CD8-positive, alpha-beta memory T cell (primary cell): ENCODE measurements at regions not wholly inside any gene's neighbourhood (a gene's known extent, or its start where the extent isn't known, plus 50 kb on each side); places are given as distances from the start of the nearest gene placed in this dataset.

ENCODE experiments used
- CTCF ChIA-PET: fragments of 350-600 bp; sonication (Branson Sonifier 250); formaldehyde crosslinking; loops from one replicate; lab custom pipeline; 2021; ENCODE audit warnings: antibody characterized with exemption; lab: Charles Lee
- POLR2A ChIA-PET: fragments of 350-600 bp; sonication (Branson Sonifier 250); formaldehyde crosslinking; loops from one replicate; lab custom pipeline; 2021; ENCODE audit warnings: antibody characterized with exemption; lab: Charles Lee
- DNase-seq, 5 donors: peaks; one replicate each; pipeline versions ENCODE4 v3.0.0 to v3.0.0-alpha.2; 2020 to 2022; ENCODE audit warnings: mixed read lengths in 1 of 5
- H3K27ac ChIP-seq: one replicate; pipeline ENCODE4 v1.7.0; 2013; ENCODE audit warnings: low read depth, mild to moderate bottlenecking, low read length, moderate library complexity
- H3K27me3 ChIP-seq: 2 replicates; pipeline ENCODE4 v1.7.0; 2013; ENCODE audit warnings: low read length, mild to moderate bottlenecking; ENCODE audit not compliant: insufficient read depth, poor library complexity, severe bottlenecking
- H3K36me3 ChIP-seq: 2 replicates; pipeline ENCODE4 v1.7.0; 2013; ENCODE audit warnings: mild to moderate bottlenecking, low read length, moderate library complexity; ENCODE audit not compliant: insufficient read depth
- H3K4me1 ChIP-seq: 2 replicates; pipeline ENCODE4 v1.7.0; 2013; ENCODE audit warnings: mild to moderate bottlenecking, low read length, moderate library complexity; ENCODE audit not compliant: insufficient read depth
- H3K4me3 ChIP-seq: 2 replicates; pipeline ENCODE4 v1.7.0; 2013; ENCODE audit warnings: mild to moderate bottlenecking, low read length
- H3K9me3 ChIP-seq: 2 replicates; pipeline ENCODE4 v1.7.0; 2013; ENCODE audit warnings: mild to moderate bottlenecking, low read length
- H3K27ac Mint-ChIP-seq, 8 donors: one replicate each; pipeline ENCODE4 v1.8.0; 2020 to 2021; ENCODE audit warnings: mixed read lengths in 8 of 8, mild to moderate bottlenecking in 6 of 8, inconsistent platforms in 3 of 8, moderate library complexity in 3 of 8
- H3K27me3 Mint-ChIP-seq, 2 donors: one replicate each; pipeline ENCODE4 v1.8.0; 2020 to 2021; ENCODE audit warnings: mixed read lengths in 2 of 2, mild to moderate bottlenecking in 1 of 2, moderate library complexity in 1 of 2
- H3K36me3 Mint-ChIP-seq, 3 donors: one replicate each; pipeline ENCODE4 v1.8.0; 2020 to 2021; ENCODE audit warnings: mixed read lengths in 3 of 3, inconsistent platforms in 1 of 3, mild to moderate bottlenecking in 1 of 3
- H3K4me1 Mint-ChIP-seq, 3 donors: one replicate each; pipeline ENCODE4 v1.8.0; 2020 to 2021; ENCODE audit warnings: mixed read lengths in 3 of 3, inconsistent platforms in 1 of 3, mild to moderate bottlenecking in 1 of 3
- H3K4me3 Mint-ChIP-seq, 7 donors: one replicate each; pipeline ENCODE4 v1.8.0; 2020 to 2021; ENCODE audit warnings: mixed read lengths in 7 of 7, mild to moderate bottlenecking in 6 of 7, moderate library complexity in 4 of 7, inconsistent platforms in 2 of 7
- H3K9me3 Mint-ChIP-seq, 5 donors: one replicate each; pipeline ENCODE4 v1.8.0; 2020 to 2022; ENCODE audit warnings: mixed read lengths in 5 of 5, mild to moderate bottlenecking in 3 of 5, moderate library complexity in 2 of 5, inconsistent platforms in 1 of 5

DNA sequence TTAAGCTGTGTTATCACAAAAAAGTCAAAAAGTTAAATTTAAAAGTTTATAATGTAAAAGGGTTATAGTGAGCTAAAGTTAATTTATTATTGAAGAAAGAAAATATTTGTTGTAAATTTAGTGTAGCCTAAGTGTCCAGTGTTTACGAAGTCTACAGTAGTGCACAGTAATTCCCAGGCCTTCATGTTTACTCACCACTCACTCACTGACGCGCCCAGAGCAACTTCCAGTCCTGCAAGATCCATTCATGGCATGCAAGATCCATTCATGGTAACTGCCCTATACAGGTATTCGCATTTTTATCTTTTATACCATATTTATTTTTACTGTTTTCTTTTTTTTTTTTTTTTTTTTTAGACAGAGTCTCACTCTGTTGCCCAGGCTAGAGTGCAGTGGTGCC, 69.5 kb downstream of the TPRA1 start:
- ChIA-PET POLR2A (no interaction called here), CTCF (no interaction called here)
- no peak overlapping the region for H3K27ac Mint-ChIP-seq
- H3K9me3 Mint-ChIP-seq = peaks cover 0 to 12% (median 2%) of the 10 kb centered on the region in 5 donors
- H3K9me3 ChIP-seq = no peaks in the 10 kb centered on the region
- no peaks in the 10 kb centered on the region for H3K4me1 ChIP-seq
- H3K4me3 Mint-ChIP-seq = no peak overlapping the region
- H3K27ac ChIP-seq = no peak overlapping the region
- DNase-seq = no peak
- H3K4me1 Mint-ChIP-seq = no peaks in the 10 kb centered on the region
- H3K27me3 Mint-ChIP-seq = peaks cover 6 to 34% of the 10 kb centered on the region in 2 donors
- no peaks in the 10 kb centered on the region for H3K36me3 ChIP-seq
- H3K4me3 ChIP-seq = no peak overlapping the region
- H3K36me3 Mint-ChIP-seq = no peaks in the 10 kb centered on the region
- no peaks in the 10 kb centered on the region for H3K27me3 ChIP-seq

DNA sequence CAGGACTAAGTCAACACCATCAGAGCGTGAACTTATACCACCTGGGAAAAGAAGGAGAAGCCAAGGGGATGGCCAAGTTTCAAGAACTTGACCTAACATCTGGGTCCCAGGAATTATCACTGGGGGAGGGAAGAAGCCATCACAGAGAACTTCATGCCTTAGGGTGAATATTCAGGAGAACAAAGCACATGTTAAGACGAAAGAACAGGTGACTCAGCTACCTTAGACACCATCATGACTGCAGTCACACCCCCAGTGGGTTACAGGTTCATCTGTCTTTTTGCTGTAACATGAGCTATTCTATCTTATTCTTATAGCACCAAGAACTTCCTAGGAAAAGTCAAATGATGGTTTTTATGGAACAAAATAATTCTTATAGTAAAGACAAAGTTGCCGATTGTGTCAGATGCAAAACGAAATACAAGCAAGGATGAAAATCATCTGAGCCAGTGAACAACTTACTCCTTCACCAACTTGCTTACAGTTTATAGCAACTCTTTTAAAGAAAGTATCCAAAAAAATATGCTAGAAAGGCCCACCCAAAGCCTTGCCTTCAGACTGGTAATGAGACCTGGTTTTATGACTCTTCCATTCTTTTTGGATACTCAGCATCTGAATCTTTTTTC, 72.0 kb downstream of the TPRA1 start:
- no peak for DNase-seq
- H3K4me3 ChIP-seq = no peak overlapping the region
- H3K36me3 ChIP-seq = no peaks in the 10 kb centered on the region
- no peaks in the 10 kb centered on the region for H3K4me1 ChIP-seq
- peaks cover 0 to 12% (median 2%) of the 10 kb centered on the region in 5 donors for H3K9me3 Mint-ChIP-seq
- POLR2A ChIA-PET = no interaction called here
- H3K27ac ChIP-seq = no peak overlapping the region
- H3K27me3 Mint-ChIP-seq = peaks cover 6 to 25% of the 10 kb centered on the region in 2 donors
- H3K4me1 Mint-ChIP-seq = no peaks in the 10 kb centered on the region
- no peaks in the 10 kb centered on the region for H3K27me3 ChIP-seq
- no peak overlapping the region for H3K4me3 Mint-ChIP-seq
- H3K36me3 Mint-ChIP-seq = no peaks in the 10 kb centered on the region
- CTCF ChIA-PET = no interaction called here
- H3K27ac Mint-ChIP-seq = no peak overlapping the region
- H3K9me3 ChIP-seq = no peaks in the 10 kb centered on the region

DNA sequence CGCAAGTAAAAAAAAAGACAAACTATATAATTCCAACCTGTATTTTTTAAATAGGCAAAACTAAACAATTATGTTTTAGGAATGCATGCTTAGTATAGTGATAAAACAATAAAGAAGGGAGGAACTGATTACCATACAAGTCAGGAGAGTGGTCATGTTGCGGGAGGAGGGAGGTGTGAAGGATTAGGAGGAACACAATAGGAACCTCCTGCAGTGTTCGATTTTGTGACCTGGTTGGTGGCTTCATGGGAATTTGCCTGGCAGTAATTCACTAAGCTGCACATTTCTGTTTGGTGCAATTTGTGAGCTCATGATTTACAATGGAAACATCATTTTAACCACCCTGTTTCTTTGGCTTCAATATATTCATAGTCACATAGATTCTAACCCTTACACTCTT, 78.3 kb downstream of the TPRA1 start:
- H3K4me1 ChIP-seq = no peaks in the 10 kb centered on the region
- no peaks in the 10 kb centered on the region for H3K36me3 ChIP-seq
- ChIA-PET CTCF (no interaction called here), POLR2A (no interaction called here)
- no peak overlapping the region for H3K4me3 ChIP-seq
- no peaks in the 10 kb centered on the region for H3K9me3 ChIP-seq
- Mint-ChIP-seq H3K9me3 (peaks cover 0 to 2% (median 0%) of the 10 kb centered on the region in 5 donors), H3K36me3 (no peaks in the 10 kb centered on the region), H3K27me3 (peaks cover 9 to 26% of the 10 kb centered on the region in 2 donors), H3K4me3 (no peak overlapping the region), H3K27ac (no peak overlapping the region), H3K4me1 (no peaks in the 10 kb centered on the region)
- no peak for DNase-seq
- no peaks in the 10 kb centered on the region for H3K27me3 ChIP-seq
- H3K27ac ChIP-seq = no peak overlapping the region

DNA sequence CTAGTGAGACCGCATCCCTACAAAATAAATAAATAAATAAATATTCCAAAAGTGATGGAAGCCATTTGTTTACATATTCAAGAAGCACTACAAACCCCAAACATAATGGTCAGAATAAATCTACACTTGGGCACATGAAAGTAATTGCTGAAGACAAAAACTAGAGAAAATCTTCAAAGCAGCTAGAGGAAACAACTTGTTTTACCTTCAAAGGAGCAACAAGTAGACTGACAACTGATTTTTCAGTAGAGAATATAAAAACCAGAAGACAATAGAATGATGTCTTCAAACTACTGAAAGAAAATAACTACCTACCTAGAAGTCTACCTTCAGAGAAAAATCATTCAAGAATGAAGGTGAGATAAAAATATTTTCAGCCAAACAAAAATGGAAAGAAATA, 89.4 kb downstream of the TPRA1 start:
- H3K9me3 Mint-ChIP-seq = peaks cover 15 to 34% (median 26%) of the 10 kb centered on the region in 5 donors
- CTCF ChIA-PET = no interaction called here
- no peaks in the 10 kb centered on the region for H3K9me3 ChIP-seq
- POLR2A ChIA-PET = no interaction called here
- H3K27ac ChIP-seq = no peak overlapping the region
- H3K4me3 ChIP-seq = no peak overlapping the region
- H3K27me3 ChIP-seq = no peaks in the 10 kb centered on the region
- peaks cover 8 to 70% of the 10 kb centered on the region in 2 donors for H3K27me3 Mint-ChIP-seq
- no peak overlapping the region for H3K4me3 Mint-ChIP-seq
- no peak overlapping the region for H3K27ac Mint-ChIP-seq
- DNase-seq = no peak
- H3K36me3 ChIP-seq = no peaks in the 10 kb centered on the region
- peaks cover 1 to 13% (median 2%) of the 10 kb centered on the region in 3 donors for H3K36me3 Mint-ChIP-seq
- H3K4me1 ChIP-seq = no peaks in the 10 kb centered on the region
- H3K4me1 Mint-ChIP-seq = no peaks in the 10 kb centered on the region

DNA sequence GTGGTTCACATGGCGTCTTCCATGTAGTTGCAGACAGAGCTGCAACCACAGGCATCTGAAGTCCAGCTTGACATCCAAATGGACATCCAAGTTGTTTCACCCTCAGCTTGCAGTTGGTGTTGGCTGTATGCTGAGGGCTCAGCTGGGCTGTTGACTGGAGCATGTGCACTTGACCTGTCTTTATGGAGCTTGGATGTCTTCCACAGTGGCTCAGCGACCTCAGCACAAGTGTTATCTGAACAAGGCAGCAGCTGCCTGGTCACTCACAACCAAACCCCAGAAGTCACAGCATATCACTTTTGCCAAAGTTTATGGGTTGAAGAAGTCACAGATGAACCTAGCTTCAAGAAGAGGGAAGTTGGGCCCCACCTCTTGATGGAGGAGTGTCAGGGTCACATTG, 92.9 kb downstream of the TPRA1 start:
- ChIA-PET POLR2A (no interaction called here), CTCF (interaction anchor here (1.4 kb wide), 1 partner anchor 49 kb away, joined by 3 read pairs; no protein-coding TSS in a partner anchor)
- H3K9me3 ChIP-seq = no peaks in the 10 kb centered on the region
- Mint-ChIP-seq H3K4me3 (no peak overlapping the region), H3K27me3 (peaks cover 5 to 65% of the 10 kb centered on the region in 2 donors), H3K27ac (no peak overlapping the region), H3K36me3 (peaks cover 0 to 8% (median 2%) of the 10 kb centered on the region in 3 donors), H3K9me3 (peaks cover 13 to 28% (median 20%) of the 10 kb centered on the region in 5 donors), H3K4me1 (no peaks in the 10 kb centered on the region)
- H3K36me3 ChIP-seq = no peaks in the 10 kb centered on the region
- H3K4me3 ChIP-seq = no peak overlapping the region
- no peak for DNase-seq
- H3K27ac ChIP-seq = no peak overlapping the region
- H3K27me3 ChIP-seq = no peaks in the 10 kb centered on the region
- no peaks in the 10 kb centered on the region for H3K4me1 ChIP-seq

DNA sequence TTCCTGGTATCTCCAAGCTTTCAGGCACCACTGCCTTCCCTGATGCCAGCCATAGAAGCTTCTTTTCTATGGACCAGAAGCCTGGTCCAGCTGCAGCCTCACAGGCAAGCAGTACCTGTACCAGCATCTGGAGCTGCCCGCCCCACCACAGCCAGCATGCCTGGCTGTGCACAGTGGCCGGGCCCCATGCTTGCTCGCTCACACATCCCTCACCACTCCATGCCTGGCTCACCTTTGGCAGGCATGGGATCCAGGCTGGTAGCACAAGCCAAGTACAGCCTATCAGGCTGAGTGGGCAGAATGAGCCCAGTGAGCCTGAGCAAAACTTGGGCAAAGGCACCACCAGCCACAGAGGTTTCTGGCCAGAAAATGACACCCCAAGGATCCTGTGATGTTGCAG, 93.4 kb downstream of the TPRA1 start:
- ChIA-PET POLR2A (no interaction called here), CTCF (interaction anchor here (1.4 kb wide), 1 partner anchor 50 kb away, joined by 3 read pairs; no protein-coding TSS in a partner anchor)
- Mint-ChIP-seq H3K36me3 (peaks cover 0 to 5% (median 2%) of the 10 kb centered on the region in 3 donors), H3K4me3 (no peak overlapping the region), H3K4me1 (no peaks in the 10 kb centered on the region), H3K27me3 (peaks cover 5 to 62% of the 10 kb centered on the region in 2 donors), H3K9me3 (peaks cover 9 to 23% (median 15%) of the 10 kb centered on the region in 5 donors), H3K27ac (no peak overlapping the region)
- Histone ChIP-seq H3K4me1 (no peaks in the 10 kb centered on the region), H3K27me3 (no peaks in the 10 kb centered on the region), H3K27ac (no peak overlapping the region), H3K4me3 (no peak overlapping the region), H3K9me3 (no peaks in the 10 kb centered on the region), H3K36me3 (no peaks in the 10 kb centered on the region)
- DNase-seq = no peak

DNA sequence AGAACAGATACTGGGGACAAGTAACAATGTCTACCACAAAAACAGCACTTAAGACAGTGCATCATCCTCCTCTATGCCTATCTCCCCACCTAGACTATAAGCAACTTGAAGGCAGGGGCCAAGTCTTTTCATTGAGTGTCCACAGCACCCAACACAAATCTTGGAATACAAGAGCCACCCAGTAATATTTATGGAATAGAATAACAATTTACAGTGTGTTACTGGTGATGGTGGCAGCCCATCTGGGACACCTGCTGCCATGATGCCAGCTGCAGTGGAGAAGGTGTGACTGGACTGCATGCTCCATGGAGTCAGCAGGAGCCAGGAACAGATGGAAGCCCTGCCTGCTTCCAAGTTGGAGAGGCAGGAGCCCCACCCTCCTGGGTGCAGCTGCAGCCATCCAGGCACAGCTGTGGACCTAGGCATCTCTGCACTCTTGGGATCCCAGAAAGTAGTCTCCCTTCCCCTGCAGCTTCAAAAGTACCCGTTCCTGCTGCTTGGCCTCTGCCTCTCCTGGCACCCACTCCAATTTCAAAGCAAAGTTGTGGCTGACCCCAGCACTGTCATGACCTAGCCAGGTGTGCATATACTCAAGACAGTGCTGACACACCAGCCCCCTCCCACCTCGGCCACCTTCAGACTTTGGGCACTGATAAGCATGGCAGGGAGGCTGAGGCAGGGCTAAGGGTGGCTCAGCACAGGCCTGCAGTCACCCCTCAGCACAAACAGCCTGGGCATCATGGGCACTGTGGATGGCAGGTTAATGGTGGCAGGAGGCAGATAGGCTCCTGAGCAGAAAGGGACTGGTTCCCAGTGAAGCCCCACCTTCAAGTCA, 94.5 kb downstream of the TPRA1 start:
- peaks cover 6 to 19% (median 10%) of the 10 kb centered on the region in 5 donors for H3K9me3 Mint-ChIP-seq
- ChIA-PET POLR2A (no interaction called here), CTCF (no interaction called here)

DNA sequence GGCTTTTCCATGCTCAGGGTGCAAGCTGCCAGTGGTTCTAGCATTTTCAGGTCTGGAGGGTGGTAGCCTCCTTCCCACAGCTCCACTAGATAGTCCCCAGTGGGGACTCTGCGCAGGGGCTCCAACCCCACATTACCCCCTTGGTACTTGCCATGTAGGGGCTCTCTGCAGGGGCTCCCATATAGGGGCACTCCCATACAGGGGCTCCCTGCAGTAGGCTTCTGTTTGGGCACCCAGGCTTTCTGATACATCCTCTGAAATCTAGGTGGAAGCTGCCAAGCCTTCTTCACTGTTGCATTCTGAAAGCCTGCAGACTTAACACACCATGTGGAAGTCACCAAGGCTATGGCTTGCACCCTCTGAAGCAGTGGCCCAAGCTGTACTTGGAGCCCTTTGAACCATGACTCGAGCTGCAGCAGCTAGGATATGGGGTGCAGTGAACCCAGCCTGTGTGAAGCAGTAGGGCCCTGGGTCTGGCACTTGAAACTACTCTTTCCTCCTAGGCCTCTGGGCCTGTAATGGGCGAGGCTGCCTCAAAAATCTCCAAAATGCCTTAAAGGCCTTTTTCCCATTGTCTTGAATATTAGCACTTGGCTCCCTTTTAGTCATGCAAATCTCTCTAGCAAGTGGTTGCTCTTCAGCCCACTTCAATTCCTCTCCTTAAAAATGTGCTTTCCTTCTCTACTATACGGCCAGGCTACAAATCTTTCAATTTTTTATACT, 96.4 kb downstream of the TPRA1 start:
- Histone ChIP-seq H3K4me1 (no peaks in the 10 kb centered on the region), H3K36me3 (no peaks in the 10 kb centered on the region), H3K4me3 (no peak overlapping the region), H3K27ac (no peak overlapping the region), H3K9me3 (no peaks in the 10 kb centered on the region), H3K27me3 (no peaks in the 10 kb centered on the region)
- Mint-ChIP-seq H3K27ac (no peak overlapping the region), H3K4me3 (no peak overlapping the region), H3K9me3 (peaks cover 0 to 2% (median 0%) of the 10 kb centered on the region in 5 donors), H3K4me1 (no peaks in the 10 kb centered on the region), H3K36me3 (no peaks in the 10 kb centered on the region), H3K27me3 (peaks cover 8 to 53% of the 10 kb centered on the region in 2 donors)
- ChIA-PET POLR2A (no interaction called here), CTCF (no interaction called here)
- DNase-seq = no peak

More for the DNA sequence above, 94.5 kb downstream of the TPRA1 start:
- Mint-ChIP-seq H3K36me3 (peaks cover 0 to 5% (median 2%) of the 10 kb centered on the region in 3 donors), H3K27me3 (peaks cover 5 to 59% of the 10 kb centered on the region in 2 donors), H3K4me3 (no peak overlapping the region), H3K4me1 (no peaks in the 10 kb centered on the region), H3K27ac (no peak overlapping the region)
- Histone ChIP-seq H3K4me3 (no peak overlapping the region), H3K27me3 (no peaks in the 10 kb centered on the region), H3K9me3 (no peaks in the 10 kb centered on the region), H3K27ac (no peak overlapping the region), H3K4me1 (no peaks in the 10 kb centered on the region), H3K36me3 (no peaks in the 10 kb centered on the region)
- no peak for DNase-seq
